ENCODE measurements at regions not wholly inside any gene's neighbourhood (a gene's known extent, or its start where the extent isn't known, plus 50 kb on each side); places are given as distances from the start of the nearest gene placed in this dataset.
A peak's percentile ranks its signal among the peaks of the same experiment; 100 is the strongest.

- Histone ChIP-seq H3K27me3 (ENCODE audit: control insufficient read depth in 4 of 4, insufficient read depth in 4 of 4, low read length in 3 of 4) (no peaks in the 10 kb centered on the region), H3K27ac (ENCODE audit: low read depth in 1 of 2, low read length in 2 of 2) (peak overlapping the region; percentile 54 to 65), H3K4me3 (ENCODE audit: low read depth in 1 of 3, low read length in 3 of 3) (no peak overlapping the region), H3K4me1 (ENCODE audit: control insufficient read depth in 4 of 4, insufficient read depth in 4 of 4, low read length in 3 of 4) (peaks cover 0 to 11% (median 2%) of the 10 kb centered on the region in 4 donors), H3K9me3 (ENCODE audit: control insufficient read depth in 4 of 4, low read length in 3 of 4) (peaks cover 0 to under 1% (median 0%) of the 10 kb centered on the region in 4 donors), H3K36me3 (ENCODE audit: control insufficient read depth in 4 of 4, insufficient read depth in 3 of 4, low read depth in 1 of 4, low read length in 3 of 4) (no peaks in the 10 kb centered on the region), H3K9ac (ENCODE audit: low read depth in 1 of 2, low read length in 2 of 2) (no peak overlapping the region)
- TF ChIP-seq TAF1 (conservative IDR thresholded peaks at IDR 0.05) = no peak
- TF ChIP-seq NR2F2 (IDR thresholded peaks at IDR 0.05) = no peak
- no peak for TF ChIP-seq CTCF (IDR thresholded peaks at IDR 0.05; ENCODE audit: low read depth, low read length, missing input control)
- TF ChIP-seq FOXA1 (IDR thresholded peaks at IDR 0.05) = no peak
- TF ChIP-seq RAD21 (IDR thresholded peaks at IDR 0.05) = peak in 1 of 2 donors; percentile 54
- peak; percentile 40 for TF ChIP-seq SP1 (IDR thresholded peaks at IDR 0.05)
- no peak for TF ChIP-seq HNF4G (IDR thresholded peaks at IDR 0.05)
- peak; percentile 24 for TF ChIP-seq FOXA2 (IDR thresholded peaks at IDR 0.05)
- no peak for TF ChIP-seq GABPA (IDR thresholded peaks at IDR 0.05 in 1 of 2, conservative IDR thresholded peaks at IDR 0.05 in 1 of 2)
- TF ChIP-seq RXRA (IDR thresholded peaks at IDR 0.05) = peak; percentile 48 to 71
- peak in 1 of 2 donors; percentile 25 for TF ChIP-seq EGR1 (IDR thresholded peaks at IDR 0.05; ENCODE audit: low read depth in 2 of 2)
- peak; percentile 90 for TF ChIP-seq ATF3 (IDR thresholded peaks at IDR 0.05)
- peak; percentile 97 to 99 for TF ChIP-seq JUND (IDR thresholded peaks at IDR 0.05)
- TF ChIP-seq HNF4A (conservative IDR thresholded peaks at IDR 0.05) = peak; percentile 67 to 79
- peak; percentile 63 for TF ChIP-seq YY1 (IDR thresholded peaks at IDR 0.05)
- peak; percentile 67 for TF ChIP-seq MAX (IDR thresholded peaks at IDR 0.05)
- TF ChIP-seq, protein P1, sequence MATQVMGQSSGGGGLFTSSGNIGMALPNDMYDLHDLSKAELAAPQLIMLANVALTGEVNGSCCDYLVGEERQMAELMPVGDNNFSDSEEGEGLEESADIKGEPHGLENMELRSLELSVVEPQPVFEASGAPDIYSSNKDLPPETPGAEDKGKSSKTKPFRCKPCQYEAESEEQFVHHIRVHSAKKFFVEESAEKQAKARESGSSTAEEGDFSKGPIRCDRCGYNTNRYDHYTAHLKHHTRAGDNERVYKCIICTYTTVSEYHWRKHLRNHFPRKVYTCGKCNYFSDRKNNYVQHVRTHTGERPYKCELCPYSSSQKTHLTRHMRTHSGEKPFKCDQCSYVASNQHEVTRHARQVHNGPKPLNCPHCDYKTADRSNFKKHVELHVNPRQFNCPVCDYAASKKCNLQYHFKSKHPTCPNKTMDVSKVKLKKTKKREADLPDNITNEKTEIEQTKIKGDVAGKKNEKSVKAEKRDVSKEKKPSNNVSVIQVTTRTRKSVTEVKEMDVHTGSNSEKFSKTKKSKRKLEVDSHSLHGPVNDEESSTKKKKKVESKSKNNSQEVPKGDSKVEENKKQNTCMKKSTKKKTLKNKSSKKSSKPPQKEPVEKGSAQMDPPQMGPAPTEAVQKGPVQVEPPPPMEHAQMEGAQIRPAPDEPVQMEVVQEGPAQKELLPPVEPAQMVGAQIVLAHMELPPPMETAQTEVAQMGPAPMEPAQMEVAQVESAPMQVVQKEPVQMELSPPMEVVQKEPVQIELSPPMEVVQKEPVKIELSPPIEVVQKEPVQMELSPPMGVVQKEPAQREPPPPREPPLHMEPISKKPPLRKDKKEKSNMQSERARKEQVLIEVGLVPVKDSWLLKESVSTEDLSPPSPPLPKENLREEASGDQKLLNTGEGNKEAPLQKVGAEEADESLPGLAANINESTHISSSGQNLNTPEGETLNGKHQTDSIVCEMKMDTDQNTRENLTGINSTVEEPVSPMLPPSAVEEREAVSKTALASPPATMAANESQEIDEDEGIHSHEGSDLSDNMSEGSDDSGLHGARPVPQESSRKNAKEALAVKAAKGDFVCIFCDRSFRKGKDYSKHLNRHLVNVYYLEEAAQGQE (IDR thresholded peaks at IDR 0.05) = peak; percentile 47
- WGBS = 66% methylated on average over 8 of the region's 8 CpGs
- no peak for DNase-seq (ENCODE audit: low spot score)
These were observed 321.4 kb downstream of the IRS1 start for GRCh38 chr2:226478109-226478809.

Data from liver (tissue), 8 donors.